ENCODE measurements at regions not wholly inside any gene's neighbourhood (a gene's known extent, or its start where the extent isn't known, plus 50 kb on each side); places are given as distances from the start of the nearest gene placed in this dataset.

GRCh38 chrX:9221781-9222180 is 187.9 kb upstream of the FAM9B start:
- Histone ChIP-seq H3K27ac (ENCODE audit: low read depth, low read length) (no peak overlapping the region), H4K5ac (ENCODE audit: insufficient read length, low read depth, low read length) (no peak overlapping the region), H3K4me1 (replicated peaks in 1 of 4; ENCODE audit: control insufficient read depth in 3 of 4, insufficient read depth in 4 of 4, low read length in 3 of 4) (peaks cover 0 to 2% (median 0%) of the 10 kb centered on the region in 4 experiments; a peak in 1 of 7 replicates), H3K23me2 (ENCODE audit: low read depth, low read length) (no peaks in the 10 kb centered on the region), H3K23ac (ENCODE audit: insufficient read length) (no peak overlapping the region), H3K36me3 (ENCODE audit: control insufficient read depth in 2 of 4, insufficient read depth in 4 of 4, low read length in 3 of 4) (no peaks in the 10 kb centered on the region), H3K56ac (replicated peaks; ENCODE audit: insufficient read length, low read depth, low read length) (no peak overlapping the region), H3K4me3 (ENCODE audit: extremely low read depth in 1 of 4, insufficient read depth in 2 of 4, low read depth in 3 of 4, low read length in 4 of 4) (no peak overlapping the region), H4K8ac (ENCODE audit: extremely low read depth, insufficient read depth, low read length) (no peak overlapping the region), H3K27me3 (replicated peaks in 1 of 4; ENCODE audit: control insufficient read depth in 3 of 4, extremely low read depth in 1 of 4, insufficient read depth in 3 of 4, low read length in 3 of 4) (no peaks in the 10 kb centered on the region), H2BK20ac (ENCODE audit: low read length) (no peak overlapping the region), H3K18ac (ENCODE audit: extremely low read depth, low read length) (no peak overlapping the region), H2BK12ac (ENCODE audit: low read depth, low read length) (no peak overlapping the region), H3K9ac (replicated peaks in 1 of 4; ENCODE audit: extremely low read depth in 1 of 4, low read depth in 3 of 4, low read length in 3 of 4) (no peak overlapping the region), H2AFZ (ENCODE audit: low read length) (0 out of 2 replicates have a peak overlapping the region, but pooled peaks have one; percentile 44), H2AK5ac (ENCODE audit: low read depth, low read length) (no peak overlapping the region), H2BK15ac (ENCODE audit: low read length) (no peak overlapping the region), H3K9me3 (ENCODE audit: insufficient read depth in 2 of 2, low read depth in 1 of 2, low read length in 1 of 2) (no peaks in the 10 kb centered on the region), H4K91ac (replicated peaks; ENCODE audit: insufficient read length, low read length) (no peak overlapping the region), H3K79me1 (ENCODE audit: low read depth, low read length) (no peaks in the 10 kb centered on the region), H2BK5ac (ENCODE audit: low read depth, low read length) (no peak overlapping the region), H4K20me1 (replicated peaks in 1 of 2; ENCODE audit: control insufficient read depth in 1 of 2, insufficient read depth in 2 of 2, low read length in 2 of 2) (no peaks in the 10 kb centered on the region), H3K4me2 (ENCODE audit: insufficient read depth in 1 of 2, low read depth in 2 of 2, low read length in 2 of 2) (no peak overlapping the region), H3K79me2 (ENCODE audit: control insufficient read depth in 1 of 2, insufficient read depth in 2 of 2, low read length in 2 of 2) (no peaks in the 10 kb centered on the region), H3K4ac (replicated peaks; ENCODE audit: insufficient read length, low read depth, low read length) (no peak overlapping the region), H3K14ac (ENCODE audit: insufficient read length) (no peak overlapping the region), H2BK120ac (replicated peaks; ENCODE audit: low read depth, low read length) (no peak overlapping the region)
- no peak for TF ChIP-seq GABPA (IDR thresholded peaks at IDR 0.05; ENCODE audit: borderline replicate concordance, insufficient read depth, low read length)
- TF ChIP-seq NRF1 (IDR thresholded peaks at IDR 0.05; ENCODE audit: low read depth, low read length) = no peak
- TF ChIP-seq SP2 (IDR thresholded peaks at IDR 0.05; ENCODE audit: low read length) = no peak
- no peak for TF ChIP-seq BRCA1 (IDR thresholded peaks at IDR 0.05; ENCODE audit: low read depth, low read length)
- no peak for TF ChIP-seq SIX5 (IDR thresholded peaks at IDR 0.05; ENCODE audit: low read depth, low read length)
- TF ChIP-seq TBP (IDR thresholded peaks at IDR 0.05; ENCODE audit: low read depth, low read length) = no peak
- TF ChIP-seq, protein P1, sequence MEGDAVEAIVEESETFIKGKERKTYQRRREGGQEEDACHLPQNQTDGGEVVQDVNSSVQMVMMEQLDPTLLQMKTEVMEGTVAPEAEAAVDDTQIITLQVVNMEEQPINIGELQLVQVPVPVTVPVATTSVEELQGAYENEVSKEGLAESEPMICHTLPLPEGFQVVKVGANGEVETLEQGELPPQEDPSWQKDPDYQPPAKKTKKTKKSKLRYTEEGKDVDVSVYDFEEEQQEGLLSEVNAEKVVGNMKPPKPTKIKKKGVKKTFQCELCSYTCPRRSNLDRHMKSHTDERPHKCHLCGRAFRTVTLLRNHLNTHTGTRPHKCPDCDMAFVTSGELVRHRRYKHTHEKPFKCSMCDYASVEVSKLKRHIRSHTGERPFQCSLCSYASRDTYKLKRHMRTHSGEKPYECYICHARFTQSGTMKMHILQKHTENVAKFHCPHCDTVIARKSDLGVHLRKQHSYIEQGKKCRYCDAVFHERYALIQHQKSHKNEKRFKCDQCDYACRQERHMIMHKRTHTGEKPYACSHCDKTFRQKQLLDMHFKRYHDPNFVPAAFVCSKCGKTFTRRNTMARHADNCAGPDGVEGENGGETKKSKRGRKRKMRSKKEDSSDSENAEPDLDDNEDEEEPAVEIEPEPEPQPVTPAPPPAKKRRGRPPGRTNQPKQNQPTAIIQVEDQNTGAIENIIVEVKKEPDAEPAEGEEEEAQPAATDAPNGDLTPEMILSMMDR (IDR thresholded peaks at IDR 0.05; ENCODE audit: control extremely low read depth in 1 of 3, insufficient read depth in 1 of 3, low read depth in 1 of 3, low read length in 3 of 3) = no peak
- TF ChIP-seq, protein P2, sequence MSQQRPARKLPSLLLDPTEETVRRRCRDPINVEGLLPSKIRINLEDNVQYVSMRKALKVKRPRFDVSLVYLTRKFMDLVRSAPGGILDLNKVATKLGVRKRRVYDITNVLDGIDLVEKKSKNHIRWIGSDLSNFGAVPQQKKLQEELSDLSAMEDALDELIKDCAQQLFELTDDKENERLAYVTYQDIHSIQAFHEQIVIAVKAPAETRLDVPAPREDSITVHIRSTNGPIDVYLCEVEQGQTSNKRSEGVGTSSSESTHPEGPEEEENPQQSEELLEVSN (IDR thresholded peaks at IDR 0.05) = no peak
- TF ChIP-seq EGR1 (IDR thresholded peaks at IDR 0.05; ENCODE audit: borderline replicate concordance, low read depth, low read length) = no peak
- TF ChIP-seq EZH2 (IDR thresholded peaks at IDR 0.05; ENCODE audit: low read depth, low read length, severe bottlenecking) = no peak
- no peak for TF ChIP-seq MAFK (IDR thresholded peaks at IDR 0.05; ENCODE audit: low read depth, low read length)
- DNase-seq (ENCODE audit: low read depth in 1 of 2, low spot score in 2 of 2) (no peak), FAIRE-seq (no peak)
- WGBS, 2 experiments (ENCODE audit: extremely low coverage in 1 of 2, insufficient coverage in 1 of 2, insufficient read length in 1 of 2, insufficient replicate concordance in 2 of 2, low coverage in 1 of 2, low lambda C conversion rate in 2 of 2, missing lambda C conversion rate in 1 of 2) = 70% methylated on average over 5 of the region's 5 CpGs; no CpG with 5 or more reads in 1 of the 2 experiments
- ChIA-PET POLR2A (ENCODE audit: partially characterized antibody) (no interaction called here), CTCF (ENCODE audit: partially characterized antibody) (no interaction called here)
